Esophagus muscularis mucosa (tissue), 4 donors: ENCODE measurements at regions not wholly inside any gene's neighbourhood (a gene's known extent, or its start where the extent isn't known, plus 50 kb on each side); places are given as distances from the start of the nearest gene placed in this dataset.

ENCODE experiments used
- DNase-seq: peaks from one replicate; pipeline ENCODE4 v3.0.0-alpha.2; 2017; ENCODE audit errors: extremely low spot score
- H3K27ac ChIP-seq, 4 donors: fragments of 200-600 bp; sonication (generic); replicated peaks in 1 of 4; 1 replicate in 3 of 4; 2 replicates in 1 of 4; pipeline ENCODE4 v1.5.1; 2016 to 2019; ENCODE audit warnings: mild to moderate bottlenecking in 1 of 4
- H3K27me3 ChIP-seq, 4 donors: fragments of 200-600 bp; sonication (generic); one replicate each; pipeline versions ENCODE4 v1.5.1 to v1.6.0; 2016 to 2019
- H3K36me3 ChIP-seq, 4 donors: fragments of 200-600 bp; sonication (generic); one replicate each; pipeline ENCODE4 v1.5.1; 2016 to 2019
- H3K4me1 ChIP-seq, 4 donors: fragments of 200-600 bp; sonication (generic); one replicate each; pipeline ENCODE4 v1.5.1; 2016 to 2019
- H3K4me3 ChIP-seq, 4 donors: fragments of 200-600 bp; sonication (generic); 1 replicate in 2 of 4; 2 replicates in 2 of 4; pipeline ENCODE4 v1.5.1; 2016 to 2019; ENCODE audit warnings: mild to moderate bottlenecking in 4 of 4, moderate library complexity in 1 of 4
- H3K9me3 ChIP-seq, 4 donors: fragments of 200-600 bp; sonication (generic); 1 replicate in 3 of 4; 2 replicates in 1 of 4; pipeline ENCODE4 v1.5.1; 2016 to 2019
- CTCF ChIP-seq, 3 experiments: fragments of 200-600 bp in 2 of 3; fragments of 450-650 bp in 1 of 3; sonication (generic) in 2 of 3; IDR thresholded peaks; one replicate each; pipeline ENCODE4 v1.5.1; 2017 to 2019; ENCODE audit warnings: antibody characterized with exemption in 3 of 3, mild to moderate bottlenecking in 2 of 3, moderate library complexity in 1 of 3
- EP300 ChIP-seq: sonication (generic); formaldehyde crosslinking; IDR thresholded peaks from one replicate; pipeline ENCODE4 v1.6.1; 2017; ENCODE audit warnings: antibody characterized with exemption
- POLR2A ChIP-seq: fragments of 450-650 bp; IDR thresholded peaks from one replicate; pipeline ENCODE4 v1.6.1; 2017; ENCODE audit warnings: antibody characterized with exemption, moderate library complexity, mild to moderate bottlenecking, low read depth
- POLR2AphosphoS5 ChIP-seq, 2 donors: sonication (generic); formaldehyde crosslinking; IDR thresholded peaks; one replicate each; pipeline ENCODE4 v1.6.1; 2017; ENCODE audit warnings: antibody characterized with exemption in 2 of 2
- WGBS: methylation state at CpG from one replicate; pipeline ENCODE4 v1.1.5; 2018; 5-methylcytosine and 5-hydroxymethylcytosine counted together
- intact Hi-C: fragments of 100-400 bp; cut with DNase I; formaldehyde crosslinking; loops from one replicate; pipeline ENCODE4 v1.15.1; 2023

GRCh38 chr1:219299420-219299819, 125.7 kb downstream of the LYPLAL1 start:
- intact Hi-C loops, result no loop called here
- no peaks in the 10 kb centered on the region for H3K9me3 ChIP-seq
- peaks cover 0 to 9% (median 0%) of the 10 kb centered on the region in 4 donors for H3K36me3 ChIP-seq
- 75% methylated on average over 4 of the region's 4 CpGs for WGBS
- peak overlapping the region in 2 of 4 donors; percentile 16 to 18 for H3K27ac ChIP-seq
- H3K4me1 ChIP-seq, result peaks cover 8 to 37% (median 26%) of the 10 kb centered on the region in 4 donors
- no peaks in the 10 kb centered on the region for H3K27me3 ChIP-seq
- TF ChIP-seq POLR2A (no peak), CTCF (IDR thresholded peaks at IDR 0.05) (no peak), EP300 (no peak), POLR2AphosphoS5 (IDR thresholded peaks at IDR 0.05) (no peak)
- H3K4me3 ChIP-seq, result no peak overlapping the region
- DNase-seq, result no peak

- DNase-seq, result no peak
- peak overlapping the region in 3 of 4 donors; percentile 22 to 59 (median 53) for H3K27ac ChIP-seq
These were observed 125.0 kb downstream of the LYPLAL1 start for GRCh38 chr1:219298571-219299148.

DNA sequence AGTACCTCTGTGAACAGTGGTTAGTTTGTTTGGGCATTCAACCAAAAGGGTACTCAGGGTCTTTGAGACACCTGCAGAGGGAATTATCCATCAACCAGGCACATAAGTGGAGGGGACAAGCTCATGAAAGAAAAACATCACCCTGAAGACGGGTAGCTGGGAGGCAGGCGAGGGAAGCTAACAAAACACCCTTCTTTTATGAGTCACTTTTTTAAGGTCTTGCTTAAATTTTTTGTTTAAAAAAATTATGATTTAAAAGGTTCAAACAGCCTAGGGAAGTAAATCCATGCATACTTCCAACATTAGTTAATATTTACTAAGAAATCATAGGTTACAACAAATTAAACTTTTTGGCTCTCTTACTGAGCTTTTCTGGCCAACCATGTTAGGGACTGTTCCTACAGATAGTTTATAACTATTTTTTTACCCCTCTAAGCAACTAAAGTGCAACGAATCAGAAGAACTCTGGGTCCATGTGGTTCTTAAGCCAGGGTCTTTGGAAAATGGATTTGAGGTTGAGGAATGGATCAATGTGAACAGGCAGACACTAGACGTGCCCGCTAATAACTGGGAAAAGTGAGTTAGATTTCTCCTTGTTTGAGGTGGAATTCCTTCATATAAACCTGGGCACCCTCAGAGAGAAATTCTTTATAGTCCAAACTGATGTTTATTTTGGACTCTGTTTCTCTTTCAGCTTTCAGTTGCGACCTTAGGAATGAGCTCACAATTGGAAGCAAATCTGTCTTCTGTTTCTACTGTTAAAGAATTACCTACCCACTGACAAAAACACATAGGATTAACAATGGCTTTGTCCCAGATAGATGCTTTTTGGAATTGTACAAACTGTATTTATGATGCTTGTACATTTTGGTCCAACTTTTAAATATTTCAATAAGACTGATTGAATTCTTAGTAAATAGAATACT, 123.0 kb downstream of the LYPLAL1 start:
- no peak overlapping the region for H3K4me3 ChIP-seq
- peaks cover 5 to 37% (median 26%) of the 10 kb centered on the region in 4 donors for H3K4me1 ChIP-seq
- no peak for DNase-seq
- intact Hi-C loops, result no loop called here
- H3K36me3 ChIP-seq, result peaks cover 0 to 9% (median 0%) of the 10 kb centered on the region in 4 donors
- no peaks in the 10 kb centered on the region for H3K27me3 ChIP-seq
- WGBS, result 43% methylated on average over 6 of the region's 6 CpGs
- H3K9me3 ChIP-seq, result no peaks in the 10 kb centered on the region
- TF ChIP-seq EP300 (no peak), POLR2AphosphoS5 (IDR thresholded peaks at IDR 0.05) (no peak), POLR2A (no peak), CTCF (IDR thresholded peaks at IDR 0.05) (no peak)
- peak overlapping the region in 3 of 4 donors; percentile 25 to 35 (median 28) for H3K27ac ChIP-seq

More at GRCh38 chr1:219298571-219299148, 125.0 kb downstream of the LYPLAL1 start:
- intact Hi-C loops, result no loop called here
- H3K27me3 ChIP-seq, result no peaks in the 10 kb centered on the region
- H3K4me3 ChIP-seq, result no peak overlapping the region
- peaks cover 5 to 37% (median 26%) of the 10 kb centered on the region in 4 donors for H3K4me1 ChIP-seq
- H3K9me3 ChIP-seq, result no peaks in the 10 kb centered on the region
- H3K36me3 ChIP-seq, result peaks cover 0 to 9% (median 0%) of the 10 kb centered on the region in 4 donors
- no peak for TF ChIP-seq CTCF (IDR thresholded peaks at IDR 0.05)
- TF ChIP-seq EP300, result no peak
- no peak for TF ChIP-seq POLR2A
- TF ChIP-seq POLR2AphosphoS5 (IDR thresholded peaks at IDR 0.05), result peak in 1 of 2 donors; percentile 11
- 37% methylated on average over 4 of the region's 4 CpGs for WGBS

DNA sequence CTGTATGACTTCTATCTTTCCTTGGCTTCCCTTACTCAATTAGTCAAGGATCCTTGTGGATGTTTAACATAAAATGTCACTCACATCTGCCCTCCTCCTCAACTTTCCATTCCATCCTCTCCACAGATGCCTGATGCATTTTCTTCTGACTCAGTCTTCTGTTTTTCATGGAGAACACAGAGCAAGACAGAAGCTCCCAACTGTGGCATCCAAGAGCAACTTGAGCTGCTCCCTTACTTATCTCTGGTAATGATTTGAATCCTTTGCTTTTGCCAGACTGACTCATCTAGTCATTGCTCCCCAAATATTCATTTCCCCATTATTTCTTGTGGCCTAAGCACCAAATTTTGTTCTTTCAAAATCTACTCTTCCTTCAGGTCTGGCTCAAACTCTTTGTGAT, 120.6 kb downstream of the LYPLAL1 start:
- DNase-seq, result no peak

More for the DNA sequence above, 120.6 kb downstream of the LYPLAL1 start:
- H3K9me3 ChIP-seq, result no peaks in the 10 kb centered on the region
- no peak overlapping the region for H3K4me3 ChIP-seq
- no peak for TF ChIP-seq EP300
- no peak for TF ChIP-seq CTCF (IDR thresholded peaks at IDR 0.05)
- no peak for TF ChIP-seq POLR2AphosphoS5 (IDR thresholded peaks at IDR 0.05)
- no peak for TF ChIP-seq POLR2A
- H3K27me3 ChIP-seq, result no peaks in the 10 kb centered on the region
- peak overlapping the region in 1 of 4 donors; percentile 49 for H3K27ac ChIP-seq
- H3K4me1 ChIP-seq, result peaks cover 5 to 33% (median 26%) of the 10 kb centered on the region in 4 donors
- H3K36me3 ChIP-seq, result peaks cover 0 to 9% (median 0%) of the 10 kb centered on the region in 4 donors
- intact Hi-C loops, result no loop called here
